HEK293T (cell line): ENCODE measurements at regions not wholly inside any gene's neighbourhood (a gene's known extent, or its start where the extent isn't known, plus 50 kb on each side); places are given as distances from the start of the nearest gene placed in this dataset.

ENCODE experiments used
- ARNT ChIP-seq: fragments of 450-650 bp; IDR thresholded peaks from 2 replicates; pipeline ENCODE4 v1.6.1; 2017; ENCODE audit warnings: mild to moderate bottlenecking
- BHLHE40 ChIP-seq: fragments of 450-650 bp; IDR thresholded peaks from 2 replicates; pipeline ENCODE4 v1.6.1; 2016; ENCODE audit warnings: mild to moderate bottlenecking, moderate library complexity, borderline replicate concordance
- CTBP1 ChIP-seq: fragments of 450-650 bp; IDR thresholded peaks from 2 replicates; pipeline ENCODE4 v1.6.1; 2016; ENCODE audit warnings: borderline replicate concordance
- FOXA1 ChIP-seq: fragments of 450-650 bp; IDR thresholded peaks from 2 replicates; pipeline ENCODE4 v1.6.1; 2016; ENCODE audit warnings: mild to moderate bottlenecking
- FOXK2 ChIP-seq: fragments of 450-650 bp; IDR thresholded peaks from 2 replicates; pipeline ENCODE4 v1.6.1; 2016; ENCODE audit warnings: mild to moderate bottlenecking
- FOXM1 ChIP-seq: fragments of 450-650 bp; IDR thresholded peaks from 2 replicates; pipeline ENCODE4 v1.6.1; 2017; ENCODE audit warnings: mild to moderate bottlenecking, borderline replicate concordance
- L3MBTL2 ChIP-seq: fragments of 450-650 bp; conservative IDR thresholded peaks from 2 replicates; pipeline ENCODE4 v1.6.1; 2016; ENCODE audit warnings: mild to moderate bottlenecking
- LEF1 ChIP-seq: fragments of 450-650 bp; IDR thresholded peaks from 2 replicates; pipeline ENCODE4 v1.6.1; 2017; ENCODE audit warnings: mild to moderate bottlenecking, borderline replicate concordance
- NFRKB ChIP-seq: fragments of 450-650 bp; IDR thresholded peaks from 2 replicates; pipeline ENCODE4 v1.6.1; 2016; ENCODE audit warnings: mild to moderate bottlenecking, moderate library complexity
- PKNOX1 ChIP-seq: fragments of 450-650 bp; IDR thresholded peaks from 2 replicates; pipeline ENCODE4 v1.6.1; 2016
- SP1 ChIP-seq: fragments of 450-650 bp; IDR thresholded peaks from 2 replicates; pipeline ENCODE4 v1.6.1; 2017
- SUZ12 ChIP-seq: fragments of 450-650 bp; IDR thresholded peaks from 2 replicates; pipeline ENCODE4 v1.6.1; 2016; ENCODE audit warnings: mild to moderate bottlenecking
- TARDBP ChIP-seq: fragments of 450-650 bp; IDR thresholded peaks from 2 replicates; pipeline ENCODE4 v1.6.1; 2016
- ZNF384 ChIP-seq: fragments of 450-650 bp; IDR thresholded peaks from 2 replicates; pipeline ENCODE4 v1.6.1; 2016

- no peak for TF ChIP-seq TARDBP
- TF ChIP-seq FOXK2 = no peak
- TF ChIP-seq FOXM1 = no peak
- TF ChIP-seq BHLHE40 = no peak
- TF ChIP-seq L3MBTL2 = no peak
- no peak for TF ChIP-seq ARNT
- no peak for TF ChIP-seq ZNF384
- TF ChIP-seq LEF1 = no peak
- no peak for TF ChIP-seq SUZ12
- no peak for TF ChIP-seq CTBP1
- no peak for TF ChIP-seq PKNOX1
- no peak for TF ChIP-seq NFRKB
- TF ChIP-seq SP1 = no peak
- no peak for TF ChIP-seq FOXA1
Observed at GRCh38 chr6:9986273-9986672, 428.6 kb downstream of the TFAP2A start.
